Activated T-cell treated with anti-CD3 and anti-CD28 coated beads, Interleukin-2, amount 50 U/mL, for 1 hour (primary cell): ENCODE measurements at regions not wholly inside any gene's neighbourhood (a gene's known extent, or its start where the extent isn't known, plus 50 kb on each side); places are given as distances from the start of the nearest gene placed in this dataset.

Experiments used
- DNase-seq: peaks from one replicate; pipeline ENCODE4 v3.0.0-alpha.2; 2020

- DNase-seq, result no peak
Measured at GRCh38 chr13:105153611-105154010, 1381.9 kb downstream of the EFNB2 start.

- DNase-seq, result no peak
Measured at GRCh38 chr13:105151639-105152038, 1383.8 kb downstream of the EFNB2 start.

GRCh38 chr13:105147461-105147860 lies 1388.0 kb downstream of the EFNB2 start:
- DNase-seq, result no peak

GRCh38 chr13:105144936-105145335 lies 1390.5 kb downstream of the EFNB2 start:
- no peak for DNase-seq

GRCh38 chr13:105144020-105144419 lies 1391.4 kb downstream of the EFNB2 start:
- no peak for DNase-seq

GRCh38 chr13:105142556-105142955 lies 1392.9 kb downstream of the EFNB2 start:
- DNase-seq, result no peak

- DNase-seq, result peak; percentile 56
Measured at GRCh38 chr13:105139380-105140285, 1395.8 kb downstream of the EFNB2 start.

- DNase-seq, result no peak
Measured at GRCh38 chr13:105139048-105139379, 1396.4 kb downstream of the EFNB2 start.

- no peak for DNase-seq
Measured at GRCh38 chr13:105135852-105136615, 1399.4 kb downstream of the EFNB2 start.

- no peak for DNase-seq
Measured at GRCh38 chr13:105127732-105128131, 1407.7 kb downstream of the EFNB2 start.

- DNase-seq, result no peak
Measured at GRCh38 chr13:105121221-105121620, 1414.2 kb downstream of the EFNB2 start.

GRCh38 chr13:105118426-105118985 lies 1417.0 kb downstream of the EFNB2 start:
- no peak for DNase-seq

- DNase-seq, result no peak
Measured at GRCh38 chr13:105116966-105117365, 1418.5 kb downstream of the EFNB2 start.

GRCh38 chr13:105112561-105112960 lies 1422.9 kb downstream of the EFNB2 start:
- no peak for DNase-seq

- no peak for DNase-seq
Measured at GRCh38 chr13:105107781-105108180, 1427.7 kb downstream of the EFNB2 start.

- no peak for DNase-seq
Measured at GRCh38 chr13:105105471-105105870, 1430.0 kb downstream of the EFNB2 start.

GRCh38 chr13:105097521-105097920 lies 1437.9 kb downstream of the EFNB2 start:
- DNase-seq, result no peak

GRCh38 chr13:105089858-105090643 lies 1445.4 kb downstream of the EFNB2 start:
- no peak for DNase-seq

GRCh38 chr13:105087945-105088344 lies 1447.5 kb downstream of the EFNB2 start:
- no peak for DNase-seq

GRCh38 chr13:105084931-105085330 lies 1450.5 kb downstream of the EFNB2 start:
- no peak for DNase-seq

- DNase-seq, result no peak
Measured at GRCh38 chr13:105083992-105084391, 1451.5 kb downstream of the EFNB2 start.

- DNase-seq, result no peak
Measured at GRCh38 chr13:105074755-105075154, 1460.7 kb downstream of the EFNB2 start.

- DNase-seq, result no peak
Measured at GRCh38 chr13:105073041-105073440, 1462.4 kb downstream of the EFNB2 start.
